ENCODE measurements at regions not wholly inside any gene's neighbourhood (a gene's known extent, or its start where the extent isn't known, plus 50 kb on each side); places are given as distances from the start of the nearest gene placed in this dataset.

GRCh38 chr12:76256904-76257303, 91.3 kb downstream of the BBS10 start:
- no peak for DNase-seq

- DNase-seq: no peak
Observed at GRCh38 chr12:76256321-76256720, 91.9 kb downstream of the BBS10 start.

GRCh38 chr12:76255692-76256091, 92.5 kb downstream of the BBS10 start:
- DNase-seq: no peak

GRCh38 chr12:76255281-76255680, 92.9 kb downstream of the BBS10 start:
- no peak for DNase-seq

- DNase-seq: no peak
Observed at GRCh38 chr12:76252031-76252430, 96.2 kb downstream of the BBS10 start.

GRCh38 chr12:76250256-76250655, 98.0 kb downstream of the BBS10 start:
- DNase-seq: no peak

- no peak for DNase-seq
Observed at GRCh38 chr12:76249501-76249900, 98.7 kb downstream of the BBS10 start.

- no peak for DNase-seq
Observed at GRCh38 chr12:76247992-76248391, 100.2 kb downstream of the BBS10 start.

GRCh38 chr12:76247026-76247646, 101.1 kb downstream of the BBS10 start:
- no peak for DNase-seq

GRCh38 chr12:76246611-76247010, 101.6 kb downstream of the BBS10 start:
- no peak for DNase-seq

GRCh38 chr12:76244300-76244699, 103.9 kb downstream of the BBS10 start:
- DNase-seq: no peak

GRCh38 chr12:76242813-76243550, 105.2 kb downstream of the BBS10 start:
- DNase-seq: no peak

GRCh38 chr12:76241371-76241770, 106.8 kb downstream of the BBS10 start:
- DNase-seq: no peak

GRCh38 chr12:76240281-76240680, 107.9 kb downstream of the BBS10 start:
- DNase-seq: no peak

GRCh38 chr12:76238688-76239087, 109.5 kb downstream of the BBS10 start:
- DNase-seq: no peak

- no peak for DNase-seq
Observed at GRCh38 chr12:76237086-76237701, 111.0 kb downstream of the BBS10 start.

GRCh38 chr12:76236640-76237039, 111.6 kb downstream of the BBS10 start:
- no peak for DNase-seq

- no peak for DNase-seq
Observed at GRCh38 chr12:76234741-76235140, 113.5 kb downstream of the BBS10 start.

- DNase-seq: no peak
Observed at GRCh38 chr12:76232013-76232412, 116.2 kb downstream of the BBS10 start.

- DNase-seq: no peak
Observed at GRCh38 chr12:76226956-76227355, 121.3 kb downstream of the BBS10 start.

- no peak for DNase-seq
Observed at GRCh38 chr12:76226397-76226796, 121.8 kb downstream of the BBS10 start.

GRCh38 chr12:76223869-76224268, 124.3 kb downstream of the BBS10 start:
- no peak for DNase-seq

GRCh38 chr12:76220980-76221379, 127.2 kb downstream of the BBS10 start:
- DNase-seq: no peak

GRCh38 chr12:76219806-76220205, 128.4 kb downstream of the BBS10 start:
- DNase-seq: no peak
